IPS-NIHi7 (cell line): ENCODE measurements at regions not wholly inside any gene's neighbourhood (a gene's known extent, or its start where the extent isn't known, plus 50 kb on each side); places are given as distances from the start of the nearest gene placed in this dataset.
A peak's percentile ranks its signal among the peaks of the same experiment; 100 is the strongest.
"Not testable (repeated sequence)": the region's sequence is repeated elsewhere in the genome, so short reads cannot be mapped to it uniquely, and the experiment has no call there.

Experiments
- DNase-seq: peaks from one replicate; pipeline ENCODE4 v3.0.0; 2012; ENCODE audit warnings: mixed read lengths; ENCODE audit errors: extremely low spot score

- DNase-seq: not testable (repeated sequence)
Observed at GRCh38 chr4:10388146-10388545, 69.1 kb downstream of the ZNF518B start.

- no peak for DNase-seq
Observed at GRCh38 chr4:10385994-10386394, 71.2 kb downstream of the ZNF518B start.

DNA sequence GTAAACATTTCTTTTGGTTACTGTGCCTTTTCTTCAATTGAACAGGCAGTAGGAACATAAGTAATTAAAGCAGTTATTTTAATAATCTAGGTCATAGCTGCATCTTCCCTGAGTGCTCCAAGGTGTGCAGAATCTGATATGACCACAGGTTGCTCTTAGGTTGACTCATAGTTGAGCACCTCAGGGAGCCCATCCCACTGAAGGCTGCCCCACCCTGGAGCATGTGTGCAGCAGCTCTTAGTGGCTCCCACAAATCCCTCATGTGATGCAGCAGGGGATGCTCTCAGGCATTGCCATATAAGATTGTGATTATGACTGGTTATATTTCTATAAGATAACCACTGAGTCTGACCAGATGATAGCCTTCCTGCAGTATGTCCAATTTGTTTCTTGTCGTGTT lies 72.3 kb downstream of the ZNF518B start:
- no peak for DNase-seq

GRCh38 chr4:10383417-10383816 lies 73.8 kb downstream of the ZNF518B start:
- no peak for DNase-seq

DNA sequence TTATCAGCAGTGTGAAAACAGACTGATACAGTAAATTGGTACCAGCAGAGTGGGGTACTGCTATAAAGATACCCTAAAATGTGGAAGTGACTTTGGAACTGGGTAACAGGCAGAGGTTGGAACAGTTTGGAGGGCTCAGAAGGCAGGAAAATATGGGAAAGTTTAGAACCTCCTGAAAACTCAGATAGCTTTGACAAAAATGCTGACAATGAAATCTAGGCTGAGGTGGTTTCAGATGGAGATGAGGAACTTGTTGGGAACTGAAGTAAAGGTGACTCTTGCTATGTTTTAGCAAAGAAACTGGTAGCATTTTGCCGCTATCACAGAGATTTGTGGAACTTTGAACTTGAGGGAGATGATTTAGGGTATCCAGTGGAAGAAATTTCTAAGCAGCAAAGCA lies 75.1 kb downstream of the ZNF518B start:
- DNase-seq: not testable (repeated sequence)

DNA sequence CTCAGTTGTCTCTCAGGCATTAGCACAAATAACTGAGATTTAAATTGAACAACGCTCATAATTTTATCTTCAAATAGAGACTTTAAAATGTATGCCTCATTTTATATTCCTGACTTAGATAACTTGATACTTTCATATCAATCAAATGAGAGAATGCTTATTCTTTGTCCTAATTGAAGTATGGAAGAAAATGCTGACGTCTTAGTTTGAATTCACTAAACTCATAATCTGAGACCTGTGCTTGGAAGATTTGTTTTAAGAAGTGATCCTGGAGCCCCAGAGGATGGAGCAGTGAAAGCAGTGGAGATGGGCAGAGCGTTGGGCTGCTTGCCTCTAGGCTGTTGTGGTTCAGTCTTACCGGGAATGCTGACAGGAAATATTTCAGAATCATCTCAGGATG lies 76.1 kb downstream of the ZNF518B start:
- DNase-seq: no peak

GRCh38 chr4:10380735-10381134 lies 76.5 kb downstream of the ZNF518B start:
- DNase-seq: no peak

DNA sequence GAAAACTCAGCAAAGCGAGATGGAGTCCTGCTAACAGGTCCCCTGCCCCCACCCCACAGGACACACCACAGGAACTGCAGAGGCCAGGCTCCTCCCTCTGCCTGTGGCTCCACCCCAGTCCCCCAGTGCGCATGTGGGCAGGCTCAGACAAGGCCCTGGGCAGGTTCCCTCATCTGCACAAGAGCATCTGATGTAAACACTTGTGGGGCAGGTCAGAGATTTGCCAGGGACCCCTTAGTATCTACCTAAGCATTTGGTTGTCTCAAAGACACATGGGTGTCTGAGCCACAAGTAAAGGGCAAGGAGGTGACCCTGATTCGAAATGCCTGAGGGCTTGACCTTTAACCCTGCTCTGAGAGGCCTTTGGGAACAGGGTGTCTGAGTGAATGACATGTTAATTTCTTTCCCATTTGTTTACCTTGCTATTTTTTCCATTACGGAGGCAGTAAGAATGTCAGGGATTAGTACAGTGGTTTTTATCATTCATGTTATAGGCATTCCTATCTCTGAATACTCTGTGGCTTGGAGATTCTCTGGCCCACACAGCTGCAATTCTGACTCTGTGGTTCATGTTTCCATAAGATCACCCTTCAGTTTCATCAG lies 85.3 kb downstream of the ZNF518B start:
- DNase-seq: peak; percentile 26

GRCh38 chr4:10371121-10371520 lies 86.1 kb downstream of the ZNF518B start:
- no peak for DNase-seq

- no peak for DNase-seq
Observed at GRCh38 chr4:10369517-10369916, 87.7 kb downstream of the ZNF518B start.

GRCh38 chr4:10366628-10367027 lies 90.6 kb downstream of the ZNF518B start:
- DNase-seq: no peak

DNA sequence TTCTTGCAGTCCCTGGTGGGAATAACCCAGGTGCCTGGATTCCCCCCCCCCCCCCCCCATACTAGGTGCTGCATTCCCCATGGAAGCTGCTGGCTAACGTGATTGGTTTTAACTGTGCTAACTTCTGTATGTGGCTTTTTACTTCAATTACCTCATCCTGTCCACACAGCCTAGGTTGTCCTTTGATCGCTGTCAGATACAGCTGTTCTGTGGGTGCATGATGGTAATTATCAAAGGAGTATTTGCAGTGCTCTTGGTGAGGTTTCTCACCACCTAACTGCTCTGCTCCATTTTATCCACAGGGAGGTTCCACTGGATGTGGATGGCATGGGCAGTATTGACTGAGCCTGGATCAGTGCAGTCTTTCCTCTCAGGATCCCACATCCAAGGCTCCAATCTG lies 93.0 kb downstream of the ZNF518B start:
- no peak for DNase-seq

DNA sequence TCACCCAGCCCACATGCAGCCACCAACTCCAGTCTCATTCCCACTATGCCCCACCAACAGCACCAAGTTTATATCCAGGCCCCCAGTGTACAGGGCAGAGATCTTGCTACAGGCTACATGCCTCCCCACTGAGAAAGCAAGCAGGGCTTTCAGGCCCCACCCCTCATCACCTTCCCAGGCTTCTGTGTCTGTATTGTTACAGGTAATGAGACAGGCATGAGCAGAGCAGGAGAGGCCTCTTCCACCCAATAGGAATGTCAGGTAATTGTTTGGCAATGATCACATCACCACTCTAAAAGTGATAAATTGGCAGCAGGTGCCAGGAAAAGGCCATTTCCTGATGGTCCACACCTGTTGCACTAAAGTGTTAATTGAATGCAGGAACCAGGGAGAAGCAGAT lies 102.5 kb downstream of the ZNF518B start:
- no peak for DNase-seq

DNA sequence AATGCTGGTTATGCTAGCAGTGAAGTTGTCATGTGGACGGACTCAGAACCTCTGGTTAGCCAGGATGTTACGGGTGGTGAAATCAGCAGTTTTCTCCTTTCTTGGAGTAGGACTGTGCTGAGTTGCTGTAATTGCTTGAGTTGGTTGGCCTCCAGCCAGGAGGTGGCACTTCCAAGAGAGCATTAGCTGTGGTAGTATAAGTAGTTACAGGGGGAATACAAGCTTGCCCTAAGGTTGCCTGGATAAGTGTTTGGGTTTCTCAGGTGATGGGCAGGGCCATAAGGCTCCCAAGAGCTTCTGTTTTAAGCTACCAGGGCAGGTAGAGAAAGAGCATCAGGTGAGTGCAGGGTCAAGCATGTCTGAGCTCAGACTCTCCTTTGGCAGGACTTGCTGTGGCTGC lies 103.0 kb downstream of the ZNF518B start:
- no peak for DNase-seq

GRCh38 chr4:10353110-10353509 lies 104.1 kb downstream of the ZNF518B start:
- no peak for DNase-seq

- DNase-seq: no peak
Observed at GRCh38 chr4:10348241-10348640, 109.0 kb downstream of the ZNF518B start.

DNA sequence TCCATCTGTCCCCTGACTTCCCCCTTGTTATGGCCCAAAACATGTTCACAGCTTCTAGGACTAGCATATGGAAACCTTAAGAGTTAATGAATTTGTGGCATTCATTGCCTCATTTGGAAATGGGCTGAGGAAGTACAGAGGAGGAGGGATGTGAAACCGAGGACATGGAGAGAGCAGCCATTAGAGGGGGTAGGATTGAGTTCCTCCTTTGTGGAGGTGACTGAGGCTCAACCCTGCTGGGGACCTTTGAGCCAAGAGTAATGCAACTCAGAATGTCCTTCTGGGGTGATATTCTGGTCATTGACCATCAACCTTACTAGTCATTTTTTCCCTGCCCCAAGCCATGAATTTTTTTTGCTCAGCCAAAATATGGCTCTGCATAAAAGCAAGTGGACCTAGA lies 109.4 kb downstream of the ZNF518B start:
- no peak for DNase-seq

DNA sequence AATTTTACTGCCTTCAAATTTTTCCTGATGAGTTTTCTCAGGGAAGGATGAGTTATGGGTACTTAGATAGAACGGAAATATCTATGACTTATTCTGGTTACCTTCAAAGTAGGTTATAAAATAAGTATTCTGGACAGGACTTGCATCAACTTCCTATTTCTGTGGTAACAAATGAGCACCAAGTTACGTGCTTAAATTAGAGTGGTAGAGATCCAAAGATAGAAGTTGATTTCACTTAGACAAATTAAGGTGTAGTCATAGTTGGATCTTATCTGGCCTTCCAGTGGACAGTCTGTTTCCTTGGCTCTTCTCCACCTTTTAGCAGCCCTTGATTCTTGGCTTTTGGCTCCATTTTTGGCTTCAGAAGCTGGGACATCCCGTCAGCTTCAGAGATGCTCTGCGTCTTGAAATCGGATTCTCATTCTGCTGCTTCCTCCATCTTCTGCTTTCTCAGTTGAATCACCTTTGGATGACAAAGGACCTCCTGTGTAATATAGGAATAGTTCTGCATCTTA lies 109.9 kb downstream of the ZNF518B start:
- no peak for DNase-seq

DNA sequence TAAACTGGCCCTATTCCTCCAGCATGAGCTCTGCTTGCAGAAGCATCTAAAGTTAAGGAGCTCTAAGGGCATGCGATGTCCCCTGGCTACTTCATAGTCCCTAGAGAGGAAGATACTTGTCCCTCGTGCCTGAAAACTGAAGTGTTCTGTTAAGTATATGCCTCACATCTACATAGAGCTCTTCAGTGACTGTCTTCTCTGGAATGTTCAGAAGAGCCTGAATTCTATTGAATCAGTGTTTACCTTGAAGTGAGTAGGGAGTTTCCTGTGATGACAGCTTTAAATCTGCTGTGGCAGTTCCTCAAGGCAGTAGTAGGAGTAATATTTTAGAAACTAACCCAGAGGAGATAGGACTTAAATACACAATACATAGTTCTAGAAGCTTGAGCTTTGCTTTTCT lies 111.2 kb downstream of the ZNF518B start:
- DNase-seq: peak; percentile 13

GRCh38 chr4:10345381-10345784 lies 111.8 kb downstream of the ZNF518B start:
- no peak for DNase-seq

DNA sequence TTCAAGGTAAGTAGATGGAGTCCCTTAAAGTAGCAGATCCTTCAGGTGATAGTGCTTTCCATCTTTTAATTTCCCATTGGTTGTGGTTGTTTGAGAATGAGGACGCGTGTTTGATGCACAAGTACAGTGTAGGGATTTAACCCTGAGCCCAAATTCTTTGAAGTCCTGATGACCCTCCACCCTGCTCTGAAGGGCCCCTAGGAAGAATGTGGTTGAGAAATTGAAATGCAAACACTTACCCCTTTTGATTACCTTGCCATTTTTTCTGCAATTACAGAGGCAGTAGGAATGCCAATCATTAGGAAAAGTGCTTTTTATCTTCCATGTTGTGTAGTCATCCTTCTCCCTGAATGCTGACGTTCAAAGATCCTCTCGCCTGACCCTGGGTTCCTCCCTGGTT lies 112.4 kb downstream of the ZNF518B start:
- DNase-seq: no peak

- no peak for DNase-seq
Observed at GRCh38 chr4:10343656-10344055, 113.6 kb downstream of the ZNF518B start.

DNA sequence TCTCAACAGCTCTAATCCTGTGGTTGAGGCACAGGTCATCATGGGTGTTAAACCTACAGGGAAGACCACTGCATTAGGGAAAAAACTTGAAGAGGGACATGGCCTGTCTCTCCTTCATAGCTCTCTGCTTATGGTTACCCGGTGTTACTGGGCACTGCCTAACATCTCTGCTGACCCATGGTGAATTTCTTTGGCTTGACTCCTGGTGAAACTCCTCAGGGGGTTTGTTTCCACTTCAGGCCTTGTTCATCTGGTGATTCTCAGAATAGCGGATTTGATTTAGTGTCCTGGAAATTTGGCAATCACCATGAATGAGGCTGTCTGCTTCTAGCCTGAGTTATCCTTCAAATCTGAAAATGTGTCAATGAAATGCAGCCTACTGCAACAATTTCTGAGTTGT lies 114.4 kb downstream of the ZNF518B start:
- DNase-seq: no peak

DNA sequence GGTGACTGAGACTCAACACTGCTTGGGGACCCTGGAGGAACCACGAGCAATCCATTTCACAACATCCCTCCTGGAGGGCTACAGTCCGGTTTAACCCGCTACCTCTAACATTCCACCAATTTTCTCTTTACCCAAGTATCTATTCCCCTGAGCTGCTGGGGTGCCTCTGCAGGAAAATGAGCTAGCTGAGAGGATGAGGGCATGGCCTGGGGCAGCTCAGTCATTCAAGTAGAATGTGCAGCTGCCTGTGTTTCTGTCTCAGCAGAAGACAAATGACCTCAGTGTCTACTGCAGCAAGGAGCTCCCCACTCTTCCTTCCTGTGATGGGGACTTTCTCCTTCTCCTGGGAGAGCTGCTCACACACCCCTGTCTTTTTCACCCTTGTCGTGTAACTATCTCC lies 120.8 kb downstream of the ZNF518B start:
- no peak for DNase-seq
